HL-60 (cell line): ENCODE measurements at regions not wholly inside any gene's neighbourhood (a gene's known extent, or its start where the extent isn't known, plus 50 kb on each side); places are given as distances from the start of the nearest gene placed in this dataset.

Source experiments
- DNase-seq, 2 experiments: peaks; one replicate each; pipeline ENCODE4 v3.0.0-alpha.2; 2010 to 2020; ENCODE audit warnings: low read depth in 1 of 2, low spot score in 1 of 2
- H3K27ac ChIP-seq: fragments of 250-450 bp; sonication (Bioruptor Pico); replicated peaks from 2 replicates; pipeline ENCODE4 v1.5.1; 2020; ENCODE audit warnings: mild to moderate bottlenecking, moderate library complexity
- H3K27me3 ChIP-seq: fragments of 250-450 bp; sonication (Bioruptor Pico); 2 replicates; pipeline ENCODE4 v1.5.1; 2021; ENCODE audit warnings: mild to moderate bottlenecking, moderate library complexity; ENCODE audit not compliant: insufficient read depth, poor library complexity, severe bottlenecking
- H3K4me3 ChIP-seq: replicated peaks from 2 replicates; pipeline ENCODE4 v1.5.1; 2011; ENCODE audit warnings: mild to moderate bottlenecking, control low read depth, low read length; ENCODE audit not compliant: insufficient read depth
- CTCF ChIP-seq: IDR thresholded peaks from one replicate; pipeline ENCODE4 v1.5.1; 2011; ENCODE audit warnings: low read length, control low read depth, inconsistent platforms; ENCODE audit not compliant: insufficient read depth
- GABPA ChIP-seq: IDR thresholded peaks from 2 replicates; pipeline ENCODE4 v1.6.1; 2012; ENCODE audit warnings: low read depth
- POLR2AphosphoS5 ChIP-seq: IDR thresholded peaks from 2 replicates; pipeline ENCODE4 v1.6.1; 2012; ENCODE audit warnings: low read depth
- REST ChIP-seq: IDR thresholded peaks from 2 replicates; pipeline ENCODE4 v1.6.1; 2012; ENCODE audit warnings: low read depth; ENCODE audit not compliant: insufficient replicate concordance
- SPI1 ChIP-seq: IDR thresholded peaks from 2 replicates; pipeline ENCODE4 v1.6.1; 2012; ENCODE audit warnings: low read depth, mild to moderate bottlenecking, borderline replicate concordance

GRCh38 chr3:83953417-83954089 lies 1005.2 kb upstream of the CADM2 start:
- DNase-seq: no peak
- Histone ChIP-seq H3K4me3 (no peak overlapping the region), H3K27me3 (no peaks in the 10 kb centered on the region)

GRCh38 chr3:83956431-83956830 lies 1002.4 kb upstream of the CADM2 start:
- TF ChIP-seq POLR2AphosphoS5 (no peak), GABPA (no peak), REST (no peak), SPI1 (no peak), CTCF (no peak)
- Histone ChIP-seq H3K27me3 (no peaks in the 10 kb centered on the region), H3K4me3 (no peak overlapping the region), H3K27ac (no peak overlapping the region)
- DNase-seq: no peak

More at GRCh38 chr3:83953417-83954089, 1005.2 kb upstream of the CADM2 start:
- TF ChIP-seq GABPA (no peak), SPI1 (no peak), CTCF (no peak), REST (no peak), POLR2AphosphoS5 (no peak)
- H3K27ac ChIP-seq: no peak overlapping the region

- no peak overlapping the region for H3K27ac ChIP-seq
- H3K27me3 ChIP-seq: no peaks in the 10 kb centered on the region
- no peak for DNase-seq
- no peak overlapping the region for H3K4me3 ChIP-seq
- TF ChIP-seq CTCF: no peak
- TF ChIP-seq SPI1: no peak
- TF ChIP-seq GABPA: no peak
- no peak for TF ChIP-seq REST
- TF ChIP-seq POLR2AphosphoS5: no peak
Measured at GRCh38 chr3:83968356-83968755, 990.4 kb upstream of the CADM2 start.
